HCT116 (cell line): ENCODE measurements at regions not wholly inside any gene's neighbourhood (a gene's known extent, or its start where the extent isn't known, plus 50 kb on each side); places are given as distances from the start of the nearest gene placed in this dataset.

Experiments used
- ATAC-seq: fragments of 200-7000 bp; cut with Tn5 transposase; 2 replicates; pipeline ENCODE4 v1.9.1; 2020; ENCODE audit warnings: mild to moderate bottlenecking, moderate library complexity
- BruUV-seq: library from RNA; stranded (reverse); fragments of 400-500 nt; replicated peaks from 2 replicates; lab custom pipeline; 2021; lab: Mats Ljungman, UMichigan
- CTCF ChIA-PET: fragments of 300-600 bp; sonication (Branson Sonifier 250); formaldehyde crosslinking; loops from one replicate; lab custom pipeline; 2021; ENCODE audit warnings: antibody characterized with exemption; lab: Charles Lee
- POLR2A ChIA-PET: fragments of 300-600, 350-600 bp; sonication (Branson Sonifier 250); formaldehyde crosslinking; loops from one replicate; lab custom pipeline; 2021; ENCODE audit warnings: antibody characterized with exemption; lab: Charles Lee
- RAD21 ChIA-PET, 2 experiments: fragments of 300-600 bp; sonication (Branson Sonifier 250); formaldehyde crosslinking; loops; one replicate each; lab custom pipeline; 2023; ENCODE audit warnings: low total read pairs in 2 of 2; ENCODE audit not compliant: uncharacterized antibody in 2 of 2, unreplicated experiment in 2 of 2, low non-redundant PET in 1 of 2; lab: Charles Lee
- DNase-seq: peaks from one replicate; pipeline ENCODE4 v3.0.0-alpha.2; 2010; ENCODE audit warnings: low read depth, low spot score
- H2AFZ ChIP-seq: fragments of 200-600 bp; shearing (Covaris generic), sonication (generic); 2 replicates; pipeline ENCODE4 v1.6.1; 2017; ENCODE audit warnings: low read depth, mixed run types, mixed read lengths, antibody characterized with exemption, low read length; ENCODE audit not compliant: poor library complexity, severe bottlenecking
- H3K27ac ChIP-seq: 2 replicates; pipeline ENCODE4 v1.5.1; 2012; ENCODE audit warnings: low read depth, low read length
- H3K27me3 ChIP-seq: fragments of 200-600 bp; sonication (generic); 2 replicates; pipeline ENCODE4 v1.6.1; 2016; ENCODE audit warnings: mixed run types, low read length, mixed read lengths; ENCODE audit not compliant: insufficient read depth
- H3K36me3 ChIP-seq, 2 experiments: fragments of 200-500 bp in 1 of 2; fragments of 200-600 bp in 1 of 2; sonication (Bioruptor generic) in 1 of 2; sonication (generic) in 1 of 2; 2 replicates each; pipeline versions ENCODE4 v1.5.1 to v1.6.1; 2014 to 2016; ENCODE audit warnings: low read length in 2 of 2, inconsistent platforms in 1 of 2, mixed read lengths in 1 of 2, mixed run types in 1 of 2; ENCODE audit not compliant: insufficient read depth in 2 of 2, control insufficient read depth in 1 of 2
- H3K4me1 ChIP-seq, 2 experiments: fragments of 200-600 bp in 1 of 2; sonication (generic) in 1 of 2; 2 replicates each; pipeline versions ENCODE4 v1.5.1 to v1.6.1; 2012 to 2017; ENCODE audit warnings: low read length in 2 of 2, inconsistent platforms in 1 of 2, mild to moderate bottlenecking in 1 of 2, mixed read lengths in 1 of 2, mixed run types in 1 of 2, moderate library complexity in 1 of 2; ENCODE audit not compliant: insufficient read depth in 2 of 2, control insufficient read depth in 1 of 2
- H3K4me2 ChIP-seq: fragments of 200-600 bp; sonication (generic); 2 replicates; pipeline ENCODE4 v1.6.1; 2017; ENCODE audit warnings: mixed run types, low read length, mixed read lengths
- H3K4me3 ChIP-seq, 2 experiments: fragments of 200-600 bp in 1 of 2; sonication (generic) in 1 of 2; replicated peaks in 1 of 2; 2 replicates each; pipeline ENCODE4 v1.5.1; 2011 to 2016; ENCODE audit warnings: low read length in 2 of 2, control low read depth in 1 of 2, low read depth in 1 of 2, mild to moderate bottlenecking in 1 of 2, mixed read lengths in 1 of 2, mixed run types in 1 of 2
- H3K79me2 ChIP-seq: fragments of 200-600 bp; sonication (generic); 2 replicates; pipeline ENCODE4 v1.6.1; 2017; ENCODE audit warnings: mild to moderate bottlenecking, mixed run types, low read length, moderate library complexity, mixed read lengths; ENCODE audit not compliant: insufficient read depth
- H3K9ac ChIP-seq: fragments of 200-600 bp; sonication (generic); 2 replicates; pipeline ENCODE4 v1.6.1; 2016; ENCODE audit warnings: low read length, mixed read lengths
- H3K9me2 ChIP-seq: fragments of 200-600 bp; sonication (generic), shearing (Covaris generic); 2 replicates; pipeline ENCODE4 v1.6.1; 2017; ENCODE audit warnings: mixed run types, mild to moderate bottlenecking, moderate library complexity; ENCODE audit not compliant: insufficient read depth
- H3K9me3 ChIP-seq, 2 experiments: fragments of 200-500 bp in 1 of 2; fragments of 200-600 bp in 1 of 2; sonication (Bioruptor generic) in 1 of 2; sonication (generic) in 1 of 2; 2 replicates each; pipeline ENCODE4 v1.6.1; 2014 to 2017; ENCODE audit warnings: low read length in 2 of 2, mixed read lengths in 2 of 2, inconsistent platforms in 1 of 2, low read depth in 1 of 2, mild to moderate bottlenecking in 1 of 2, mixed run types in 1 of 2, moderate library complexity in 1 of 2; ENCODE audit not compliant: control insufficient read depth in 1 of 2, insufficient read depth in 1 of 2
- H4K20me1 ChIP-seq: fragments of 200-600 bp; sonication (generic), shearing (Covaris generic); 2 replicates; pipeline ENCODE4 v1.6.1; 2017; ENCODE audit warnings: mixed run types, mild to moderate bottlenecking, moderate library complexity; ENCODE audit not compliant: insufficient read depth
- CBX3 ChIP-seq: IDR thresholded peaks from 2 replicates; pipeline ENCODE4 v1.6.1; 2012; ENCODE audit warnings: low read depth
- EGR1 ChIP-seq: IDR thresholded peaks from 2 replicates; pipeline ENCODE4 v1.6.1; 2012; ENCODE audit warnings: low read depth
- ELF1 ChIP-seq: IDR thresholded peaks from 2 replicates; pipeline ENCODE4 v1.6.1; 2012; ENCODE audit warnings: low read depth, borderline replicate concordance
- EZH2phosphoT487 ChIP-seq: fragments of 200-600 bp; IDR thresholded peaks from 2 replicates; pipeline ENCODE4 v1.6.1; 2018; ENCODE audit warnings: antibody characterized with exemption, borderline replicate concordance
- FOSL1 ChIP-seq: IDR thresholded peaks from 2 replicates; pipeline ENCODE4 v1.6.1; 2012; ENCODE audit warnings: low read depth
- JUND ChIP-seq: IDR thresholded peaks from 2 replicates; pipeline ENCODE4 v1.6.1; 2012
- POLR2A ChIP-seq: IDR thresholded peaks from 2 replicates; pipeline ENCODE4 v1.7.0; 2011; ENCODE audit warnings: borderline replicate concordance; ENCODE audit not compliant: insufficient read depth, insufficient read length; ENCODE audit errors: extremely low read depth
- RAD21 ChIP-seq: IDR thresholded peaks from 2 replicates; pipeline ENCODE4 v1.6.1; 2012; ENCODE audit warnings: low read depth, mild to moderate bottlenecking
- SIN3A ChIP-seq: IDR thresholded peaks from 2 replicates; pipeline ENCODE4 v1.6.1; 2012; ENCODE audit warnings: low read depth
- SP1 ChIP-seq: IDR thresholded peaks from 2 replicates; pipeline ENCODE4 v1.6.1; 2012; ENCODE audit warnings: low read depth
- SRF ChIP-seq: IDR thresholded peaks from 2 replicates; pipeline ENCODE4 v1.6.1; 2012; ENCODE audit warnings: low read depth
- TCF7L2 ChIP-seq: IDR thresholded peaks from 2 replicates; pipeline ENCODE4 v1.7.0; 2011; ENCODE audit warnings: borderline replicate concordance, inconsistent platforms; ENCODE audit not compliant: insufficient read depth, insufficient read length; ENCODE audit errors: extremely low read depth
- ZFX ChIP-seq: fragments of 450-650 bp; IDR thresholded peaks from 2 replicates; pipeline ENCODE4 v1.6.1; 2017
- ZNF274 ChIP-seq: fragments of 200-500 bp; sonication (Bioruptor generic); IDR thresholded peaks from 2 replicates; pipeline ENCODE4 v1.6.1; 2014; ENCODE audit warnings: mild to moderate bottlenecking, low read depth, low read length, inconsistent platforms
- intact Hi-C: fragments of 100-400 bp; cut with micrococcal nuclease; formaldehyde crosslinking; loops from 2 replicates; pipeline ENCODE4 v1.10.0; 2022
- TF ChIP-seq, protein P1 (sequence below): IDR thresholded peaks from 2 replicates; pipeline ENCODE4 v1.6.1; 2012
- TF ChIP-seq, protein P2 (sequence below): IDR thresholded peaks from 2 replicates; pipeline ENCODE4 v1.6.1; 2011; ENCODE audit warnings: mild to moderate bottlenecking, low read length, moderate library complexity; ENCODE audit not compliant: insufficient replicate concordance; ENCODE audit errors: extremely low read depth
- TF ChIP-seq, protein P3 (sequence below): IDR thresholded peaks from 2 replicates; pipeline ENCODE4 v1.6.1; 2012

- Histone ChIP-seq H3K27me3 (peaks cover 7% of the 10 kb centered on the region), H3K4me2 (no peak overlapping the region), H3K27ac (no peak overlapping the region), H3K4me1 (no peaks in the 10 kb centered on the region), H3K9me3 (no peaks in the 10 kb centered on the region), H3K9ac (no peak overlapping the region), H2AFZ (no peak overlapping the region)
- intact Hi-C loops = no loop called here
- no peak for ATAC-seq
- RAD21 ChIA-PET = no interaction called here
- DNase-seq = no peak
- BruUV-seq = no TSS peak
- CTCF ChIA-PET = no interaction called here
- TF ChIP-seq ELF1 = no peak
- TF ChIP-seq EGR1 = no peak
- TF ChIP-seq SP1 = no peak
- no peak for TF ChIP-seq JUND
- TF ChIP-seq RAD21 = no peak
- TF ChIP-seq ZFX = no peak
- TF ChIP-seq CBX3 = no peak
- TF ChIP-seq EZH2phosphoT487 = no peak
- TF ChIP-seq TCF7L2 = no peak
- TF ChIP-seq, protein P1, sequence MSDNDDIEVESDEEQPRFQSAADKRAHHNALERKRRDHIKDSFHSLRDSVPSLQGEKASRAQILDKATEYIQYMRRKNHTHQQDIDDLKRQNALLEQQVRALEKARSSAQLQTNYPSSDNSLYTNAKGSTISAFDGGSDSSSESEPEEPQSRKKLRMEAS = no peak
- no peak for TF ChIP-seq SRF
- no peak for TF ChIP-seq FOSL1
- no peak for TF ChIP-seq ZNF274
- TF ChIP-seq SIN3A = no peak
- TF ChIP-seq POLR2A = no peak
- TF ChIP-seq, all 23 proteins: peak for 0
- Histone ChIP-seq H3K9me2 (no peaks in the 10 kb centered on the region), H4K20me1 (no peaks in the 10 kb centered on the region), H3K4me3 (no peak overlapping the region), H3K79me2 (no peaks in the 10 kb centered on the region), H3K36me3 (no peaks in the 10 kb centered on the region)
- POLR2A ChIA-PET = no interaction called here
Observed at GRCh38 chr2:729376-729861, 52.2 kb upstream of the TMEM18 start.

DNA sequence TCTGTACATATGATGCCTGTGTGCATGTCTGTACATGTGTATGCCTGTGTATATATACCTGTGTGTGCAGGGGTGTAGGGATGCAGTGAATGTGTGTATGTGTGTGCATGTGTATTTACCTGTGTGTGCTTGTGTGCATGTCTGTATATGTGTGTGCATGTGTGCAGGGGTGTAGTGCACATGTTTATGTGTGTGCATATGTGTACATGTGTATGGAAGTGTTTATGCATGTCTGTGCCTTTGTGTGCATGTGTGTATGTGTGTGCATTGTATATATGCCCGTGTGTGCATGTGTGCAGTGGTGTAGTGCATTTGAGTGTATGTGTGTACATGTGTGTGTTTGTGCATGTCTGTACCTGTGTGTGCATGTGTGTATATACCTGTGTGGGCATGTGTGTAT, 51.0 kb upstream of the TMEM18 start:
- RAD21 ChIA-PET = no interaction called here

More for the DNA sequence above, 51.0 kb upstream of the TMEM18 start:
- H3K9me3 ChIP-seq = no peaks in the 10 kb centered on the region
- ChIA-PET POLR2A (no interaction called here), CTCF (no interaction called here)
- H3K4me2 ChIP-seq = no peak overlapping the region
- H3K4me1 ChIP-seq = no peaks in the 10 kb centered on the region
- H3K27ac ChIP-seq = no peak overlapping the region
- intact Hi-C loops = no loop called here
- no peaks in the 10 kb centered on the region for H3K9me2 ChIP-seq
- H3K27me3 ChIP-seq = peaks cover 12% of the 10 kb centered on the region
- H3K4me3 ChIP-seq = no peak overlapping the region
- no peaks in the 10 kb centered on the region for H4K20me1 ChIP-seq
- H2AFZ ChIP-seq = no peak overlapping the region
- H3K36me3 ChIP-seq = no peaks in the 10 kb centered on the region
- no peak overlapping the region for H3K9ac ChIP-seq
- BruUV-seq = no TSS peak
- DNase-seq = no peak
- TF ChIP-seq, protein P2, sequence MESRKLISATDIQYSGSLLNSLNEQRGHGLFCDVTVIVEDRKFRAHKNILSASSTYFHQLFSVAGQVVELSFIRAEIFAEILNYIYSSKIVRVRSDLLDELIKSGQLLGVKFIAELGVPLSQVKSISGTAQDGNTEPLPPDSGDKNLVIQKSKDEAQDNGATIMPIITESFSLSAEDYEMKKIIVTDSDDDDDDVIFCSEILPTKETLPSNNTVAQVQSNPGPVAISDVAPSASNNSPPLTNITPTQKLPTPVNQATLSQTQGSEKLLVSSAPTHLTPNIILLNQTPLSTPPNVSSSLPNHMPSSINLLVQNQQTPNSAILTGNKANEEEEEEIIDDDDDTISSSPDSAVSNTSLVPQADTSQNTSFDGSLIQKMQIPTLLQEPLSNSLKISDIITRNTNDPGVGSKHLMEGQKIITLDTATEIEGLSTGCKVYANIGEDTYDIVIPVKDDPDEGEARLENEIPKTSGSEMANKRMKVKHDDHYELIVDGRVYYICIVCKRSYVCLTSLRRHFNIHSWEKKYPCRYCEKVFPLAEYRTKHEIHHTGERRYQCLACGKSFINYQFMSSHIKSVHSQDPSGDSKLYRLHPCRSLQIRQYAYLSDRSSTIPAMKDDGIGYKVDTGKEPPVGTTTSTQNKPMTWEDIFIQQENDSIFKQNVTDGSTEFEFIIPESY = no peak
- TF ChIP-seq, protein P3, sequence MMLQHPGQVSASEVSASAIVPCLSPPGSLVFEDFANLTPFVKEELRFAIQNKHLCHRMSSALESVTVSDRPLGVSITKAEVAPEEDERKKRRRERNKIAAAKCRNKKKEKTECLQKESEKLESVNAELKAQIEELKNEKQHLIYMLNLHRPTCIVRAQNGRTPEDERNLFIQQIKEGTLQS = no peak
- no peak for ATAC-seq
- H3K79me2 ChIP-seq = no peaks in the 10 kb centered on the region
